Prostate gland (tissue), 2 donors: ENCODE measurements at regions not wholly inside any gene's neighbourhood (a gene's known extent, or its start where the extent isn't known, plus 50 kb on each side); places are given as distances from the start of the nearest gene placed in this dataset.

Source experiments
- POLR2AphosphoS5 ChIP-seq: sonication (generic); formaldehyde crosslinking; IDR thresholded peaks from one replicate; pipeline ENCODE4 v1.6.1; 2017; ENCODE audit warnings: antibody characterized with exemption
- TF ChIP-seq, protein P1 (sequence below), 4 experiments: fragments of 200-600 bp in 2 of 4; fragments of 450-650 bp in 2 of 4; sonication (generic) in 2 of 4; IDR thresholded peaks; 1 replicate in 3 of 4; 2 replicates in 1 of 4; pipeline ENCODE4 v1.5.1; 2016 to 2019; ENCODE audit warnings: antibody characterized with exemption in 4 of 4, mild to moderate bottlenecking in 2 of 4, moderate library complexity in 2 of 4

DNA sequence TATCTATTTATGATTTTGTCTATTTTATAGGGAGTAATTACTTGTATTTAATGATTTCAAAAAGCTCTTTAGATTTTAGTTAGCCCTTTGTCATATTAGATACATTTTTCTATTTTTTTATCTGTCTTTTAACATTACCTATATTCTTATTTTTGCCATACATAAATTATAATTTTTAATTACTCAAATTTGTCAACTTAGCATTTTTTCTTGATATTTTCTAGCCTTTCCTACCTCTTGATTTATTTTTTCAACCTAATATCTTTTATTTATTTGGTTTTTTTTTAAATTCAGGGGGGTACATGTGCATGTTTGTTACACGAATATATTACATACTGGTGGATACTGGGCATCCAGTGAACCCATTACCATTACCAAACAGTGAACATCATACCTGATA lies 114.3 kb upstream of the F13A1 start:
- TF ChIP-seq, protein P1, sequence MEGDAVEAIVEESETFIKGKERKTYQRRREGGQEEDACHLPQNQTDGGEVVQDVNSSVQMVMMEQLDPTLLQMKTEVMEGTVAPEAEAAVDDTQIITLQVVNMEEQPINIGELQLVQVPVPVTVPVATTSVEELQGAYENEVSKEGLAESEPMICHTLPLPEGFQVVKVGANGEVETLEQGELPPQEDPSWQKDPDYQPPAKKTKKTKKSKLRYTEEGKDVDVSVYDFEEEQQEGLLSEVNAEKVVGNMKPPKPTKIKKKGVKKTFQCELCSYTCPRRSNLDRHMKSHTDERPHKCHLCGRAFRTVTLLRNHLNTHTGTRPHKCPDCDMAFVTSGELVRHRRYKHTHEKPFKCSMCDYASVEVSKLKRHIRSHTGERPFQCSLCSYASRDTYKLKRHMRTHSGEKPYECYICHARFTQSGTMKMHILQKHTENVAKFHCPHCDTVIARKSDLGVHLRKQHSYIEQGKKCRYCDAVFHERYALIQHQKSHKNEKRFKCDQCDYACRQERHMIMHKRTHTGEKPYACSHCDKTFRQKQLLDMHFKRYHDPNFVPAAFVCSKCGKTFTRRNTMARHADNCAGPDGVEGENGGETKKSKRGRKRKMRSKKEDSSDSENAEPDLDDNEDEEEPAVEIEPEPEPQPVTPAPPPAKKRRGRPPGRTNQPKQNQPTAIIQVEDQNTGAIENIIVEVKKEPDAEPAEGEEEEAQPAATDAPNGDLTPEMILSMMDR (IDR thresholded peaks at IDR 0.05), result no peak
- no peak for TF ChIP-seq POLR2AphosphoS5
